ENCODE measurements at regions not wholly inside any gene's neighbourhood (a gene's known extent, or its start where the extent isn't known, plus 50 kb on each side); places are given as distances from the start of the nearest gene placed in this dataset.

DNA sequence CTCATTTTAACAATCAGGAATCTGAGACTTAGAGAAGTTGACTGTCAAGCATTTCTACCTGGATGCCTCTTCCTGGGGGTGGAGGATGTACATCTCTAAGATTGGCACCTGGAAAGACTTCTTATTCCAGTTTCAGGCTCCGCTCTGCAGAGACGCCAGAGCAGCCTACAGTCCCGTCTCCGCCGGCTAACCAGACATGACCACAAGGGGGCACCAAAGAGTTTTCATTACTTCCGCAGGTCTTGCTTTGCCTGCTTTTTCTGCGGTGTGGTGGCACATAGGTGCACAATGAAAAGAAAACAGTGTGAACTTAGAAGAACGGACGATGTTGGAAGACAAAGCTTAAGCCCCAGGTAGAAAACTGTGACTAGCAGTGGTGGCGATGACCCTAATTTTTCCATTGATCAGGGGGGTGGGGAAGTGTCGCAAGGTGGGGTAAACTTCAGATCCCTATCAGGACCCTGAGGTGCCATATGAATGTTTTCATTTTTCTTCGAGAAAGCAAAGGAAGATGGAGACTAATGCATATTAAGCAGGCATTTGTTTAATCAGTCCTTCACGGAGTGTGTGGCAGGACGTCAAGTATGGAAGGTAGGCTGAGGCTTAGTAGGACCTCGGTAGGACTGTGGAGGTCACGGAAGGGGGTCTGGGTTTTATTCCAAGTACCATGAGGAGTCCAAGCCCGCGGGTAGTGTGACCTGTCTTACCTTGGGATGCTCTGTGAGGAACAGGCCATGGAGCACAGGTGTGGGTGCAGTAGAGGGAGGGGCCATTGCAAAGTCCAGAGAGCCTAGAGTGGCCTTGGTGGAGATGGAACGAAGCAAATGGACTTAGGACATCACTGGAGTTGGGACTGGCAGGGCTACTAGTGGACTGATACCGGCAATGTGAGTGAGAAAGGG is 60.1 kb upstream of the SORCS3 start:
- peaks cover 0 to 12% (median 2%) of the 10 kb centered on the region in 4 donors for H3K4me1 ChIP-seq
- DNase-seq (peak in 1 of 2 donors; percentile 67), ATAC-seq (ENCODE audit: low FRiP score in 2 of 2) (peak; percentile 78 to 86)
- no peaks in the 10 kb centered on the region for H3K36me3 ChIP-seq
- TF ChIP-seq, protein P1, sequence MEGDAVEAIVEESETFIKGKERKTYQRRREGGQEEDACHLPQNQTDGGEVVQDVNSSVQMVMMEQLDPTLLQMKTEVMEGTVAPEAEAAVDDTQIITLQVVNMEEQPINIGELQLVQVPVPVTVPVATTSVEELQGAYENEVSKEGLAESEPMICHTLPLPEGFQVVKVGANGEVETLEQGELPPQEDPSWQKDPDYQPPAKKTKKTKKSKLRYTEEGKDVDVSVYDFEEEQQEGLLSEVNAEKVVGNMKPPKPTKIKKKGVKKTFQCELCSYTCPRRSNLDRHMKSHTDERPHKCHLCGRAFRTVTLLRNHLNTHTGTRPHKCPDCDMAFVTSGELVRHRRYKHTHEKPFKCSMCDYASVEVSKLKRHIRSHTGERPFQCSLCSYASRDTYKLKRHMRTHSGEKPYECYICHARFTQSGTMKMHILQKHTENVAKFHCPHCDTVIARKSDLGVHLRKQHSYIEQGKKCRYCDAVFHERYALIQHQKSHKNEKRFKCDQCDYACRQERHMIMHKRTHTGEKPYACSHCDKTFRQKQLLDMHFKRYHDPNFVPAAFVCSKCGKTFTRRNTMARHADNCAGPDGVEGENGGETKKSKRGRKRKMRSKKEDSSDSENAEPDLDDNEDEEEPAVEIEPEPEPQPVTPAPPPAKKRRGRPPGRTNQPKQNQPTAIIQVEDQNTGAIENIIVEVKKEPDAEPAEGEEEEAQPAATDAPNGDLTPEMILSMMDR (IDR thresholded peaks at IDR 0.05), result peak; percentile 53 to 77 (median 63)
- TF ChIP-seq POLR2A (IDR thresholded peaks at IDR 0.05), result no peak
- WGBS, 2 donors, result 36 to 42% methylated on average over 20 of the region's 20 CpGs
- H3K27ac ChIP-seq, result no peak overlapping the region
- H3K4me3 ChIP-seq, result no peak overlapping the region
- H3K27me3 ChIP-seq, result no peaks in the 10 kb centered on the region
- no peaks in the 10 kb centered on the region for H3K9me3 ChIP-seq

DNA sequence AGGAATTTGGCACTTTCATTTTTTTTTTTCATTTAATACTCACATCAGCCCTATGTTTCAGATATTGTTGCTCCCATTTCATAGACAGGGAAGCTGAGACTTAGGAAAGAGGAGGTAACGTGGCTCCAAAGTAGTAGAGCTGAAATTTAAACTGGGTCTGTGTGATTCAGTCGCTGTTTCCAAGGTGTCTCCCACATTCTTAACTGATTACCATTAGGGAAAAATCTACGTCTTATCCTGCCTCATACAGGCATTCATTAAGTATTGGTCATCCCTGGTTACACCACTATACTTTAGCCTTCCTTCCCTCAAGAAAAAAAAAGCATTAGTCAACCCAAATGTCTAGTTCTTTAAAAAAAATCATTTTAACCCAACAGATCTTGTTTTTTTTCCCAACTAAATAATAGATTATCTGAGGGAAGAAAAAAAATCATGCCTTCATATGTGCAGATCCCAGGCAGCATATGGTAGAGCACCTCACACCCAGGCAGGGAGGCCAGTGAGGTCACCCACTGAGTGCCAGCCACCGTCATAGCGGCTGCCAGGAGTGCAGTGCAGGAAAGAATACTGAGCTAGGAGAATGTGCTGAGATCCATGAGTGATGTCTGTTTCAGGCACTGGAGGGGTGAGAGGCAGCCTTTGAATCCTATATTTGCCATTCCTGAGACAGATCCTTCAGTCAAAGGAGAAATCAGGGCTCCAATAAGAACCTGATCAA is 59.0 kb upstream of the SORCS3 start:
- Histone ChIP-seq H3K4me3 (no peak overlapping the region), H3K27me3 (no peaks in the 10 kb centered on the region)
- 80 to 85% methylated on average over 5 of the region's 5 CpGs for WGBS, 2 donors

DNA sequence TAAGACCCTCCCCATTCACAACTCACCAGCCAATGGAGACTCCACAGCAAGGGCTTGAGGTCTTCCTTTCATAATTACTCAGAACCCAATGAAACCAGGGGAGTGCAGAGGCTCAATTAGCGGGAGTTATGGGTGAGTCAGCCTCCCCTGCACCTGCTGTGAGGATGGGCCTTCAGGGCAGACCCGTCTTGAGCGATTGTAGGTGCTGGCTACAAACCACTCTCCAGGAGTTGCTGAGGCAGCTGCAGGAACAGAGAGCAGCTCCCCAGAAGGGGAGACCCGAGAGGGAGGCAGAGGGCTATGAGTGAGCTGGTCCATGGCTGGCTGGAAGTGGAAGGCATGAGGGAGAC is 58.5 kb upstream of the SORCS3 start:
- TF ChIP-seq, protein P1 (IDR thresholded peaks at IDR 0.05), result no peak
- TF ChIP-seq POLR2AphosphoS5 (IDR thresholded peaks at IDR 0.05) (no peak), EP300 (IDR thresholded peaks at IDR 0.05) (no peak), POLR2A (IDR thresholded peaks at IDR 0.05) (no peak)
- no peaks in the 10 kb centered on the region for H3K36me3 ChIP-seq
- 77% methylated on average over 4 of the region's 4 CpGs; no CpG with 5 or more reads in 1 of the 2 donors for WGBS, 2 donors
- no peaks in the 10 kb centered on the region for H3K27me3 ChIP-seq
- ATAC-seq (ENCODE audit: low FRiP score in 2 of 2) (no peak), DNase-seq (no peak)
- peaks cover 0 to 12% (median 2%) of the 10 kb centered on the region in 4 donors for H3K4me1 ChIP-seq
- H3K27ac ChIP-seq, result no peak overlapping the region
- no peak overlapping the region for H3K4me3 ChIP-seq
- H3K9me3 ChIP-seq, result no peaks in the 10 kb centered on the region

More for the DNA sequence above, 59.0 kb upstream of the SORCS3 start:
- no peaks in the 10 kb centered on the region for H3K36me3 ChIP-seq
- DNase-seq (no peak), ATAC-seq (ENCODE audit: low FRiP score in 2 of 2) (no peak)
- no peaks in the 10 kb centered on the region for H3K9me3 ChIP-seq
- no peak overlapping the region for H3K27ac ChIP-seq
- TF ChIP-seq POLR2AphosphoS5 (IDR thresholded peaks at IDR 0.05) (no peak), POLR2A (IDR thresholded peaks at IDR 0.05) (no peak), EP300 (IDR thresholded peaks at IDR 0.05) (no peak)
- TF ChIP-seq, protein P1 (IDR thresholded peaks at IDR 0.05), result no peak
- peaks cover 0 to 12% (median 2%) of the 10 kb centered on the region in 4 donors for H3K4me1 ChIP-seq

DNA sequence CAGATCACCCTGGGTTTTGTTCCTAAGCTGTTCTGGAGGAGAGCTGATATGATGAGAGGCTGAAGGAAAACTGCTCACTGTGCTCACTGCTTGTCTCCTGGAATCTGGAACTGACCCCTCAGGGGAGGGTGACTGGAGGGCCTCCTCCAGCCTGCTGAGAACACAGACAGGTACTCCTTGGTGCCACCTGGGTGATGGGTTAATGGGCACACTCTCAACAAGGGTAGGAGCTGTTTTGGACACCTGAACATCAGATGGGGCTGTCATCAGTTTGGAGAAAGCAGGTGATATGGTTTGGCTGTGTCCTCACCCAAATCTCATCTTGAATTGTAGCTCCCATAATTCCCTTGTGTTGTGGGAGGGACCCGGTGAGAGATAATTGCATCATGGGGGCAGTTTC is 58.1 kb upstream of the SORCS3 start:
- Histone ChIP-seq H3K27me3 (no peaks in the 10 kb centered on the region), H3K27ac (no peak overlapping the region), H3K4me1 (peaks cover 0 to 12% (median 2%) of the 10 kb centered on the region in 4 donors), H3K4me3 (no peak overlapping the region), H3K36me3 (no peaks in the 10 kb centered on the region), H3K9me3 (no peaks in the 10 kb centered on the region)
- DNase-seq (no peak), ATAC-seq (ENCODE audit: low FRiP score in 2 of 2) (no peak)
- TF ChIP-seq POLR2A (IDR thresholded peaks at IDR 0.05), result no peak
- no peak for TF ChIP-seq POLR2AphosphoS5 (IDR thresholded peaks at IDR 0.05)
- TF ChIP-seq EP300 (IDR thresholded peaks at IDR 0.05), result no peak
- TF ChIP-seq, protein P1 (IDR thresholded peaks at IDR 0.05), result no peak
- WGBS, 2 donors, result 83 to 93% methylated on average over 1 of the region's 1 CpG
